CD4-positive, alpha-beta T cell treated with Interleukin-17A for 4 hours (primary cell): ENCODE measurements at regions not wholly inside any gene's neighbourhood (a gene's known extent, or its start where the extent isn't known, plus 50 kb on each side); places are given as distances from the start of the nearest gene placed in this dataset.

Experiments
- DNase-seq: peaks from one replicate; pipeline ENCODE4 v3.0.0-alpha.2; 2020; ENCODE audit warnings: mixed read lengths

DNA sequence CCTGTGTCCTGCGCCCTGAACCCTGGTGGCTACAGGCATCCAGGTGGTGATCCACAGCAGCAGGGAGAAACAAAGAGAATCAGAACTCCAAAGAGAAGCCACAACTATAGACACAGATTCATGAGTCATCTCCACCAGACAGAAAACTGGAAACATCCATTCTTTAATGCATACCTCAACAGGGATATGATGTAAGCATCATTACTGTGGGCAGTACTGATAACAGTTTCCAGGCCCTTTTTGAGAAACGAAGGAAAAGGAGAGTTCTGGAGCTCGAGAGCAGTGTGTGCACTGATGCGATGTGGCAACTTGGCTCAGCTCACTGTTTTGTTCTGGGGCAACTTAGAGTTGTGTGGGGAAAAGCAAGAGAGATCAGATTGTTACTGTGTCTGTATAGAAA, 215.6 kb upstream of the ADAMTS16 start:
- DNase-seq = no peak

DNA sequence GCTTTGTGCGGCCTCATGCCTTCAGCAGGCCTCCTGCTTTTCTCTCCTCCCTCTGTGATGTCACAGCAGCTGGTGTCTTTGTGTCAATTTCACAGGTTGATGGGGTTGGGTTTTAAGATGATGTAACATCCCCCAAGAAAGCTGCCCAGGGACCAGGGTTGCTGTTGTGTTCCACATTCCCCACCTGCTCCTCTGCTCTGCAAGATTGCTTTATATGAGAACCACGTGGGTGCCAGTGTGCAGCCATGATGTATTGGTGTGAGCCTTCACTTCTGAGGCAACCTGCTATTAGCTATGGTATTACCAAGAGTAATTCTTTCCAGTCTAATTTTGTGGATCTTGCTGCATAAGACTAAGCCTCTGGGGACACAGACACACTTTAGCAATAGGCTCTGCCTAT, 213.0 kb upstream of the ADAMTS16 start:
- no peak for DNase-seq

DNA sequence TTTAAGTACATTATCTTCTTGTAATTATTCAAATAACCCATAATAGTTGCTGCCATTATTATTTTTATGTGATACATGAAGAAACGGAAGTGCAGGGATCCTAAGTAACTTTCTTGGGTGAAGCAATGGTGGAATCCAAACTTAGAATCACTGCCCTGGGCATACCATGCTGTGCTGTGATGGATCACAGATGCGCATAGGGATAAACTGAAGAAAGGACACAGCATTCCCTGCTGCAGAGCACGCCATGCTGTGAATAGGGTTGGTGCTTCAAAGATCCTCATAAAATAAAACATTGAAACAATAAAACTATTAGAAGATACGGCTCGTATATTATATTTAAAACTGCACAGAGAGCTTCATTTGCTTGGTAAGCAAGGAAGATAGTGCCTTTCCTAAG, 211.7 kb upstream of the ADAMTS16 start:
- no peak for DNase-seq

DNA sequence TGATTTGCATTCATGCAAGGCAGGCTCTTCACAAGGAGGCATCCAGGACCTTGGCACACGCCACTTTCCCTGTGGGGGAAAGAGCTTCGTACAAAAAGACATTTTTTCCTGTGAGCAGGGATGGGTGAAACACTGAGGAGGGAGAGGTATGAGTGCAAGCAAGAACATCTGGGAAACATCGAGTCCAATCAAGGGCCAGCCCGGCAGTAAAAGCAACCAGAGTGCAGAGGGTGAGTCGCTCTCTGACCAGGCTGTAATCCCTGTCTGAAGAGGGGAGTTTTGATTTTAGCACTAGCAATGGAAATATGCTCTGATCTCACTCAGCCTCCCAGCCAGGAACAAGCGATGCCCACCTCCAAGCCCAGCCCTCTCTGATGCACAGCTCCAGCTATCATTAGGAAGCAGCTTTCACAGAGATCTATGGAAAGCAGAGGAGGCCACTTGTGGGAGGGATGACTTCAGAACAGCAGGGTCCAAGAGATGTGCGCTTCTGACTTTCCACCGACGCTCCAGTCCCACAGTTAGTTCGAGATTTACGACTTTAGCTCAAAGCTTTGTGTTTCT, 211.0 kb upstream of the ADAMTS16 start:
- DNase-seq = no peak

DNA sequence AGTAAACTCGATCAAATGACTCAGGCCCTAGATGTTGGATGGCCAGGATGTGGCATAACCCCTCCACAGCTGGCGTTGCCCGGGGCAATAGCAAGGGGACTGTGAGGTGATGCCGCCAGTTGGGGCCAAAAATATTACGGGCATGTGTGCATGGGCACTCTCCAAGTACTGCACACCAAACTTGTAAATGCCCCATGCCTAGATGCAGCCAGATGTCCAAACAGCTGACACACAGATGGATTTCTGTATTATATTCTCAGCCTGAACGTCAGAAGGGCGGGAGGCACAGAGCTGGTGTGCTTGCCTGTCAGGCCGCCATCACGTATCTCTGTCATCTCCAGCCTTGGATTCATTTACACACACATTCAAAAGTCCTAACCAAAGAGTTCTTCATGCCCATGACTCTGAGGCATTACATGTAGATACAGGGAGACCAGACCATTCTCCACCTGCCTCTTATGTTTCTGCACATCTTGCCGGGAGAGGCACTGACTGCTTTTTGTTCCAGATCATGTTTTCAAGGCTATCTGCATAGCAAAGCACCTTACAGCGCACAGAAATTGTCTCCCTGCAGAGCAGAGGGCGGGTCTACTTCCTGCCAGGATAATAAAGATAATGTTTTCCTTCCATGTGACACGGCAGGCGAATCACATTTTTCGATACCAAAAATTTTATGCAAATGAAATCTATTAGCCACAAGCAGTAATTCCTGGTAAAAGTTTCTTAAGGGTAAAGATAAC, 200.9 kb upstream of the ADAMTS16 start:
- no peak for DNase-seq

DNA sequence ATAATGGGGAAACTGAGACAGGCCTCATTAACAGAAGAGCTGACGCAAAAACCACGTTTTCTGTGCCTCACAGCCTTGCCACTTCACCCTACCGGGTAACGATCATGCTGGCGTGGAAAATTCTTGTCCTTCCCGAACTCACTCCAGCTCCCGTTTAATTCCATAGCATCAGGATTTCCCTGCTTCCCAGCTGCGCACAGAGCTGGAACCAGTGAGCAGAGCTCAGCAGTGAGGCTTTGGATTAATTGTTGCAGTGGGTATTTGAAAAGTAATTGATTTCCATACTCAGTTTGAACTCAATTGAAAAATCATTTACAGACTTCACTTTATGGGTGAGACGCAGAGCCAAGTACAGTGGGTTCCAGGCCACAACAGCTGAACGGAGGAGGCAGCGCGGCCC, 199.0 kb upstream of the ADAMTS16 start:
- DNase-seq = no peak

DNA sequence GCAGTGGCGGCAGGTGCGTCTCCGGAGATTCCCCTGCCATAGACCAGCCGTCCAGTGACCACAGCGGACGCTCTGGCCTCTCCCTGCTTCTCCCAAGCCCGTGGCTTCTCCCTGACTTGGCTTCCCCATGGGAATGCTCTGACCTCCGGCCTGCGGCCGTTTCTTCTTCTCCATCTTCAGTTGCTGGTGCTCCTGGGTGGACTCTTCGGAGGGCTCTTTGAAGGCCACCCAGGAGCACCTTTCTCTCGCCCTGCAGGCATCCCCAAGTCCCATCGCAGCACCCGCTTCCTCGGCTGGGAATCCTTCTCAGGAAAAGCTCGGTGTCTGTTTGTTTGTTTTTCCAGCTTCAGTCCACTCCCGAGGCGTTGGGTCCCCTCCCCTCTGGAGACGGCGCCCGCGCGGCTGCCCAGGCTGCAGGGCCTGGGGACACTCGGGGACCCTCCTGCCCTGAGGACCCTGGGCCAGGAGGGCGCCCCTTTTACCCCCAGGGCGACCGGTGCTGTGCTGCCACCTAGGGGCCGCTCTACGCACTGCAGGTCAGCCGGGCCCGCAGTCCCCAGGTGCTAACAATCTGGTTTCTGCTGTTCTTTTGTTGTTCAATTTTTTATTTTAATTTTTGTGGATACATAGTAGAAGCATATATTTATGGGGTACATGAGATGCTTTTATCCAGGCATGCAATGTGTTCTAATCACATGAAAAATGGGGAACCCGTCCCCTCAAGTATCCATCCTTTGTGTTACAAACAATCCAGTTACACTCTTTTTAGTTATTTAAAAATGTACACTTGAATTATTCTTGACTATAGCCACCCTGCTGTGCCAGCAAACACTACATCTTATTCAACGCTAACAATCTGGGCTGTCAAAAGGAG, 197.9 kb upstream of the ADAMTS16 start:
- no peak for DNase-seq

DNA sequence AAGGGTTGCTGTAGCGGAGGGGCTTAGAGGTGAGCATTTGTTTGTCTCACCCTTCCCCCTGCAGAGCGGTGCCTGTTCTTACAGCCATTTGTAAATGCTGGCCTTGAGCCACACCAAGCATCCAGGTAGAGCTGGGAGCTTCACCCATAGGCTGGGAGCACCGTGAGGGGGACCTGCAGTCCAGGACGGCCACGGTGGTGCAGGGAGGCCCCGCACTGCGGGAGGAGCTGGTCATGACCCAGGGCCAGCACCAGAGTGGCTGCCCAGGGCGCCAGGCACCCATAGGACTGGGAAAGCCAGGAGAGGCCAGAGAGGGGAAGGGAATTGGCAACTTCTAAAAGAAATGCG, 197.3 kb upstream of the ADAMTS16 start:
- DNase-seq = no peak

DNA sequence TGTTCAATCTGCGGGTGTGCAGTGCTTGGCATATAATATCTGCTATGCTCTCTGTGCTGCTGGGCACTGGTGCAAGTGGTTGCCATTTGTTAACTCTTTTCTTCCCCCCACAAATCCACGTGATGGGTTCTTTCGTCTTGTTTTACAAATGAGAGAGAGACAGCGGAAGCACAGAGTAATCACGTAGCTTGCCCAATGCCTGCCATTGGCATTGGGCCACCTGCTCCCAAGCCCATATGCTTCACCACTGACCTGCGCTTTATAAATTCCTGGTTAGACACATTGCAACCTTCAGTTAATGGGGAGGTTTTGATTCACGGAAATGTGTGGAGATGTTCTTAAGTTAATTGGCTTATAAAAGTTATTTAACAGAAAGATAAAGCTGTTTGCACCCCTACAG, 194.8 kb upstream of the ADAMTS16 start:
- DNase-seq = no peak

DNA sequence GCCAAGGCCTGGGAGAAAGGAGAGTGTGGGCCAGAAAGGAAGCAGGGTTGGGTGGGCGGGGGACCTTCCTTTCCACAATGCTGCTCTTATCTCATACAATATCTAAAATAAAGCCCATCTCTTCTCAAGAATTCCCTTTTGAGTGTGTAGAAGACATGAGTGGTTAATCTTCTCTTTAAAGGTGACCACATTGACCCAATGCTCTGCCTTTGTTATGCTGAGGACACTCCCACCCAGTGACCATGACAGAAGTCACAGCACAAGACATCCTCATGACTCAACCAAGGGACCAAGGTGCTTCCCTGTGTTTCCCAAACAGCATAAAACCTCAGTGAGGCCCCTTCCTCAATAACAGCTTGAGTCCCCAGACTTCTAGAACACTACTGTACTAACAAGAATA, 193.0 kb upstream of the ADAMTS16 start:
- DNase-seq = no peak

DNA sequence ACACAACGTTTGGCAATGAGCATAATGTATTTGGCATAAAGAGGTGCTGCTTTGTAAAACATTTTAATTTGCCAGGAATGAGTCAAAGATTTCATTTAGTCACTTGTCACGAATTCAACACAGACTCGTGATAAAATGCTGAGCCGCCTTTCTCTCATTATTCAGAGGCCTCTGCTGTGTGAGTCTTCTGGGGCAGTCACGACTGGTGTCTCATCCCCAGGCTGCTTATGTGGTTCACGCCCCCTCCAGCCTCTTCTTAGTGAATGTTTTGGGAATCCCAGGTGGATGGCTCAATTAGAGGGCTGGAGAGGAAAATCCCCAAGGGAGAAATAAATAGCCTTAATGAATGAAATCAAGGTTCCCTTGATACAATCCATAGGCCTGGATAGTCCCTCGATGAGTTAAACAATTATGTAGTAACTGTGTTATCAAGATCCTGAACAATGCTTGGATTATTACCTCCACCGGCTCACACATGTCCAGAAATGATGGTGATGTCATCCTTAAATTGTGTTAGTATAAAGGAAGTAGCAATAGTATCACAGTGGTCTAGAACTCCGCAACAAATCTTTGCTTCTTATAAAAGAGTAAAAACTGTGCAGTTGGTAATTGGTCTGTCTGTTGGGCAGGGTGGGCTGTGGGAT, 192.1 kb upstream of the ADAMTS16 start:
- DNase-seq = no peak

DNA sequence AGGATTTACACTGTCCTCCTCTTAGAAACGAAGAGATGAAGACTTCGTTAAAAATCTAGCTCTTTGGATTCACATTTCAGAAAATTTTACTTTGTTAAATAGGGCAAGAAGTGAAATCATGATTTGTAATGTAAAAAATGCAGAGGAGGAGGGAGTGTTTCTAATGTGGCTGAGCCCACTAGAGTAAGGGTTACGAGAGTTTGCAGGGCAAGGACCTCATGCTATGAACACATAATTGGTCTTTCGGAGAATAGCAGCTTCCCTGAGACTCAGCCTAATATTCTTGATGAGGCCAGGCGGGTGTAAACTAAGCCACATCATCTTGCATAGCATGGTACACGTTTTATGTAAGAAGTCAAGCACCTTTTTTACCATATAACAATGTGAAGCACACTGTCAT, 191.0 kb upstream of the ADAMTS16 start:
- DNase-seq = no peak

DNA sequence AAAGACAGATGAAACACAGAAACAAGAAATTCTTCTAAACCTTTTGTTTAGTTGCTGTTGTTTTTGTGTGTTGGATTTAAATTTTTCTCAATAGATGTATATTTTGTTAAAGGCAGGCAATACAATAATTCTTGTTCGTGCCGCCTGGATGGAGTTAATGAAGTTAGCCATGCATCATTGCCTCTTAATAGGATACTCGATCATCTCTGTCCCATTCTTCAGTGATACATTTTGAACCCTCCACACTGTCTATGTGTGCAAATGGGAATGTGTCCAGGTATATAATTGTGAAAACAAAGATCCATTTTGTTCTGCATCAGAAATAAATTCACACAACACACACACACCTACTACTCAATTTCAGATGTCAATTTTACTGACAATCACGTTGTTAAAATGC, 186.6 kb upstream of the ADAMTS16 start:
- no peak for DNase-seq

DNA sequence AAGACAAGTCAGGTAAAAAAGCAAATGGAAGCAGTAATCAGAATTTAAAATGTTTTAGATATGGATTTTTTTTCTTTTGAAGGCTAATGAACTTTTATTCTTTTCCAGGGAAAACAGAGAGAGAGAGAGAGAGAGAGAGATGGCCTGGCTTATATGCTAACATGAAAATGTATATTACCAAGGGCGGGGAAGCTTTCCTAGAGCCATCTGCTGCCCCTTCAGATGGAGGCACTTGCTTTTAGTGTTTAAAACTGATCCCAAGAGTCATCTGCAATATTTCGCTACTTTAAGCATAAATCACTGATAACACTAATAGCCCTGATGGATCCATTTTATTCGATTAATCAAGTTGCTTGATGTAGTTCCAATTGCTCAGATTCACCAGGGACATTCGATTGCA, 186.1 kb upstream of the ADAMTS16 start:
- DNase-seq = no peak

DNA sequence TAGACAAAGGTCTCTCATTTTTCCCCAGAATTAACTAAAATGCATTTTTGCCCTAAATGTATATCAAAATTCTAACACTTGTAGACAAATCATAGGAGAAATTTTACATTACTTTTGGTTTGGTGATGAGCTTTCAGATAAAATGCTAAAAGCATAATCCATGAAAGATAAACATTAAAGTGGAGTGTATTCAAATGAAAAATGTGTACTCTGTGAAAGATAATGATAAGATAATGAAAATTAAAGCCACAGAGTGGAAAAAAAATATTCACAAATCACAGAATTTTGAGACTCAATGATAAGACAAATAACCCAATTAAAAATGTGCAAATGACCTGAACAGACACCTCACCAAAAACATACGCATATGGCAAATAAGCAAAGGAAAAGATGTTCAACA, 176.9 kb upstream of the ADAMTS16 start:
- no peak for DNase-seq

DNA sequence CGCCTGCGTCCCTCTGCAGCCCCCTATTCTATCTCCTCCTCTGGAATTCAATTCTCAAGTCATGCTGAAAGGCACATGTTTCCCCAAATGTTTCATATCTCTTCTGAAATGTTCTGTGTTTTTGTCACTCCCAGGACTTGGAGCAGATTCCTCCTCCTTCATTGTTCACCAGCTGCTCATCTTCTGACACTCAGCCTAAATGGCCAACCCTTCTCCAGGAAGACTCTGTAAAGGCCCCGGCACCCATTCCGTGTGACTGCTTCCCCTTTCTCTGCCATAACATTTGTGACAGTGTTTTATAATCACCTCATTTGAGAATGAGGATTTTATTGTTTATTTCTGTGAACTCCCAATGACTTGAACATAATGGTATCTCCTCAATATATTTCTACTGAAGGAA, 170.8 kb upstream of the ADAMTS16 start:
- DNase-seq = no peak

DNA sequence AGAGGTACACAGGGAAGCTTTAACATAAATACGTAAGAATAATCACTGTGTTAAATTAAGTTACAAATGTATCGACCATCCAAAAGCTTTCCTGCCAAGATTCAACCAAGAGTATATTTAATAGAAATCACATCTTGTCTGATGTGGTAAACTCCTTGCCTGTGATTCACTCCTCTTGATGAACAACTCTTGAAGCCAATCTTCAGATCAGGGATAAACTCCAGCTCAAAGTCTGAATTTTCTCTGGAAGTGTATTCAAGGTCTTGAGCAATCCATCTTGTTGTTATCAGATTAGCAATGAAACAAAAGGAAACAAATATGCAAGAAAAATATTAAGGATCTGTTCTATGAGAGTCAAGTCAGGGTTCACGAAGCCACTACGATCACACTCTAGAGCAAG, 170.0 kb upstream of the ADAMTS16 start:
- DNase-seq = no peak

DNA sequence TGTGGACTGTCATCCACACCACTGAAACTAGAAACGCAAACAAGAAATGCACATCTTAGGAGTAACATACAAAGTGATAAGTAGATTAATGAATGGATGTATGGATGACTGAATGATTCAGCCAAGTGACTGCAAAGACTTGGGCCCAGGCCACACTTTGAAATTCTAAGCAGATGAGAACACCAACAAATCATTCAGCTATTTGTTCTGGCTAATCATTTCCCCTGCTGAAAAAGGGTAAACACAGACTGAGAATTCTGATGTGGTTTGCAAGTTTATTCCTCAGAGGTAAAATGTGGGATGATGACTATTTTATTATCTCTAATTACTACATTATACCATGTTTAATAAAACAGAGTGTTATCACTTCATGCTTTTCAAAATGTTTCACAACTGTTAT, 163.2 kb upstream of the ADAMTS16 start:
- no peak for DNase-seq

DNA sequence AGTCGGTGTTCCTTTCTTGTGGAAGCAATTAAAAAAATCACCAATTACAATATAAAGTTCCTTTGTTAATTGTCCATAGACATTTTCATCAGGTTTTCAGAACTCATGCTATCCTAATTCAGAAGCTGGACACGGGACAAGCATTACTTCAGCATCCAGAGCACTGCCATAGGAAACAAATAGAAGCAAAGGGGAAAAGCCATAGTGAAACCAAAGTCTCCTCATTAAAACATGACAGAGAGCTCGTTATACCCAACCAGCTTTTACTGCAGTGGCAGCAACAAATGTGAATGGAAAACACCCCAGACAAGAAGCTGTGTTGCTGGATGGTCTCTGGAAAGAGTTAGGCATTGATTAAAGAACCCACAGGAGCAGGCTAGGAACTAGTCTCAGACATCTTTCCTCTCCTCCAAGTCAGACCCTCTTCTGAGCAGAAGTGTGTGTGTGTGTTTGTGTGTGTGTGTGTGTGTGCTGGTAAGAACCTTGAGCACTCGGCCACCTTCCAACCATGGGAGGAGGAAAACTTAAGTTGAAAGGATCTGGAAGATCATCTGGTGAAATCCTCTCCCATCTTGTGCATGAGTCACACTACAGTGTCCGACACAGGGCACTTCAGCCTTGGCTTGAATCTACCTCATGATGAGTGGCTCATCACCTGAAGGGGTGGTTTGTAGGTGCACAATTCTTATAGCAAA, 162.6 kb upstream of the ADAMTS16 start:
- no peak for DNase-seq

DNA sequence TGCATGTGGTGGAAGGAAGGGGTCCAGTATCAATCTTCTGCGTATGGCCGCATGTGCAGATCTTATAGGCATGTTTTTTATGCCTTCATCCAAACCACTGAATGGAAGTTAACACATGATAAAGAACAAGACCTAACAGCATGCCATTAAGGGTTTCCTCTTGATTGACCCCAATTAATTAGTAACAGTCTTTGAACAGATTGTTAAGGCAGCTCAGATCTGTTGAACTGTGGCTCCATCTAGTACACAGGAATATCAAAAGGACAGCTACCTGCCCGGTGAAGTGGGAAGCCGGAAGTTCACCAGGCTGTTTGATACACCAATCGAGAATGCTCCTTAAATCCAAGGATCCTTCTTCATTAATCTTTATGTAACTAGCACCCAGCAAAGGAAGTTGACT, 159.9 kb upstream of the ADAMTS16 start:
- no peak for DNase-seq

DNA sequence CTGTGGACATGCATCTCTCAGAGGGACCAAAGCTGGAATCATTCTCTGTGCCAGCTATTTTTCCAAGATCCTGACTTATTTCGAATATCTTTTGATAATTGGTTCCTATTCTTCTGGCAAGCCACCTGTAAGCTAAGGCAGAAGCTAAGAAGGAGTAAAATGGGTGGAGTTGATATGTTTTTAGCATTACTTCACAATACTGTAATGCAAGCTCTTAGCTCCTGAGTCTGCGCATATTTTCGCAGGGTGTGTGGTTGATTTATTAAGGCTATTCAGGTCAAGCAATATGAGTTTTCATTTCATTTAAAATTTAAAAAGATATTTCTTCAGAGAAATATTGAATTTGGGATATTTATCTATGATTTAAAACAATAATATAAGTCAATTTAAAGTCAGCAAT, 158.5 kb upstream of the ADAMTS16 start:
- no peak for DNase-seq

DNA sequence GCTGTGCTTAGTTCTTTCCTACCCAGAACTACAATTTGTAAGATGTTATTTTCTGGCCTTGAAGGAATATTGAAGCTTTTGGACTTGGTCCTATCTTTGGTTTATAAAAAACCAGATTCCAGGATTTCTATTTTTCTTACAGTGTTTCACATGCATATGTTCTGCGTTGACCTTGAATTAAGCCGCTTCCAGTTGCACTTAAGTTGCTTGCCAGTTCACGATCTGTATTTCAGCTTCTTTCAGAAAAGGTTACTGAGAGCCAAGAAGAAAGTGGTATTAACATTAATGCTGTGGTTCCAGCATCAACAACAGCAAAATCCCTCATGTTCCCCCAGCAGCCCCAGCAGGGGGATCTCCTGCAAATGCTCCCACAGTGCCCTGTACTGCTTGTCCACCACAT, 156.4 kb upstream of the ADAMTS16 start:
- DNase-seq = no peak

DNA sequence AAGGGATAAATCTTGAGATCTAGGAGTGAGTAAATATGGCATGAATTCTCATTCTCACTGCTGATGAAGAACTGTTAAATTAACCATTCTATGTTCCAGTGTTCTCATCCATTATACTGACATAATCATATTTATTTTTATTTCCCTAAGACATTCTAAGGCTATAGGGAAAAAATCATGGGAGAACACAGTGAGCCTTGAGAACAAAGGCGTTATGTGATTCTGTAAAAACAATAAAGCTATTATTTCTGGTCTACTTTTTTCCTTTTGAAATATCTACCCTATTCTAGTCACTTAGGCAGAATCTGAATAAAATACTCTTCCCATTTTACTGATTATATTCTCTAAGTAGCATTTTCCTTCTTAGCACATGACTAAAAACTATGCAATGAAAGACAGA, 155.7 kb upstream of the ADAMTS16 start:
- no peak for DNase-seq
